WTC11 (cell line): ENCODE measurements at regions not wholly inside any gene's neighbourhood (a gene's known extent, or its start where the extent isn't known, plus 50 kb on each side); places are given as distances from the start of the nearest gene placed in this dataset.

ENCODE experiments used
- ATAC-seq: fragments of 200-7000 bp; cut with Tn5 transposase; 2 replicates; pipeline ENCODE4 v1.10.0; 2021; ENCODE audit warnings: mild to moderate bottlenecking, moderate library complexity
- CTCF ChIA-PET: fragments of 300-600 bp; sonication (Branson Sonifier 250); formaldehyde crosslinking; loops from one replicate; lab custom pipeline; 2021; ENCODE audit warnings: antibody characterized with exemption; lab: Charles Lee
- POLR2A ChIA-PET: fragments of 350-600 bp; sonication (Branson Sonifier 250); formaldehyde crosslinking; loops from one replicate; lab custom pipeline; 2021; ENCODE audit warnings: antibody characterized with exemption; lab: Charles Lee
- DNase-seq: peaks from one replicate; pipeline ENCODE4 v3.0.0; 2021; ENCODE audit warnings: low spot score
- H3K27ac Mint-ChIP-seq: 2 replicates; pipeline ENCODE4 v1.8.0; 2021; ENCODE audit warnings: mixed read lengths
- H3K27me3 Mint-ChIP-seq: 2 replicates; pipeline ENCODE4 v1.8.0; 2021; ENCODE audit warnings: low read depth, mild to moderate bottlenecking, moderate library complexity, mixed read lengths
- H3K36me3 Mint-ChIP-seq: 2 replicates; pipeline ENCODE4 v1.8.0; 2021; ENCODE audit warnings: mixed read lengths
- H3K4me1 Mint-ChIP-seq: 2 replicates; pipeline ENCODE4 v1.8.0; 2022; ENCODE audit warnings: mixed read lengths
- H3K4me3 Mint-ChIP-seq: 2 replicates; pipeline ENCODE4 v1.8.0; 2021; ENCODE audit warnings: mild to moderate bottlenecking, moderate library complexity, mixed read lengths
- H3K9me3 Mint-ChIP-seq: 2 replicates; pipeline ENCODE4 v1.8.0; 2021; ENCODE audit warnings: mixed read lengths
- CDX4 ChIP-seq: fragments of 250-450 bp; sonication (Bioruptor Pico); IDR thresholded peaks from 2 replicates; pipeline ENCODE4 v1.9.0; 2021; ENCODE audit warnings: moderate library complexity, mild to moderate bottlenecking, inconsistent platforms, borderline replicate concordance
- NFATC4 ChIP-seq: fragments of 250-450 bp; sonication (Bioruptor Pico); IDR thresholded peaks from 2 replicates; pipeline ENCODE4 v1.9.0; 2021; ENCODE audit warnings: mild to moderate bottlenecking
- OVOL2 ChIP-seq: fragments of 250-450 bp; sonication (Bioruptor Pico); IDR thresholded peaks from 2 replicates; pipeline ENCODE4 v1.9.0; 2021; ENCODE audit warnings: mild to moderate bottlenecking, borderline replicate concordance
- SOX15 ChIP-seq: fragments of 250-450 bp; sonication (Bioruptor Pico); IDR thresholded peaks from 2 replicates; pipeline ENCODE4 v1.9.0; 2021; ENCODE audit warnings: mild to moderate bottlenecking
- TEAD1 ChIP-seq: sonication (generic); formaldehyde crosslinking; IDR thresholded peaks from 2 replicates; pipeline ENCODE4 v1.8.0; 2022; ENCODE audit warnings: mild to moderate bottlenecking, missing genetic modification reagents
- ZNF232 ChIP-seq: sonication (generic); formaldehyde crosslinking; IDR thresholded peaks from 2 replicates; pipeline ENCODE4 v1.8.0; 2022; ENCODE audit warnings: mild to moderate bottlenecking, missing genetic modification reagents
- TF ChIP-seq, protein P1 (sequence below): fragments of 250-450 bp; sonication (Bioruptor Pico); IDR thresholded peaks from 2 replicates; pipeline ENCODE4 v2.1.2; 2022; ENCODE audit warnings: mild to moderate bottlenecking, moderate library complexity
- TF ChIP-seq, protein P2 (sequence below): fragments of 250-450 bp; sonication (Bioruptor Pico); IDR thresholded peaks from 2 replicates; pipeline ENCODE4 v1.9.0; 2021; ENCODE audit warnings: mild to moderate bottlenecking, borderline replicate concordance
- TF ChIP-seq, protein P3 (sequence below): sonication (generic); formaldehyde crosslinking; IDR thresholded peaks from 2 replicates; pipeline ENCODE4 v1.8.1; 2023; ENCODE audit warnings: mild to moderate bottlenecking, missing genetic modification reagents
- TF ChIP-seq, protein P4 (sequence below): sonication (generic); formaldehyde crosslinking; IDR thresholded peaks from 2 replicates; pipeline ENCODE4 v1.8.1; 2023; ENCODE audit warnings: mild to moderate bottlenecking, missing genetic modification reagents
- TF ChIP-seq, protein P5 (sequence below): fragments of 250-450 bp; sonication (Bioruptor Pico); IDR thresholded peaks from 2 replicates; pipeline ENCODE4 v1.9.0; 2021; ENCODE audit warnings: mild to moderate bottlenecking

DNA sequence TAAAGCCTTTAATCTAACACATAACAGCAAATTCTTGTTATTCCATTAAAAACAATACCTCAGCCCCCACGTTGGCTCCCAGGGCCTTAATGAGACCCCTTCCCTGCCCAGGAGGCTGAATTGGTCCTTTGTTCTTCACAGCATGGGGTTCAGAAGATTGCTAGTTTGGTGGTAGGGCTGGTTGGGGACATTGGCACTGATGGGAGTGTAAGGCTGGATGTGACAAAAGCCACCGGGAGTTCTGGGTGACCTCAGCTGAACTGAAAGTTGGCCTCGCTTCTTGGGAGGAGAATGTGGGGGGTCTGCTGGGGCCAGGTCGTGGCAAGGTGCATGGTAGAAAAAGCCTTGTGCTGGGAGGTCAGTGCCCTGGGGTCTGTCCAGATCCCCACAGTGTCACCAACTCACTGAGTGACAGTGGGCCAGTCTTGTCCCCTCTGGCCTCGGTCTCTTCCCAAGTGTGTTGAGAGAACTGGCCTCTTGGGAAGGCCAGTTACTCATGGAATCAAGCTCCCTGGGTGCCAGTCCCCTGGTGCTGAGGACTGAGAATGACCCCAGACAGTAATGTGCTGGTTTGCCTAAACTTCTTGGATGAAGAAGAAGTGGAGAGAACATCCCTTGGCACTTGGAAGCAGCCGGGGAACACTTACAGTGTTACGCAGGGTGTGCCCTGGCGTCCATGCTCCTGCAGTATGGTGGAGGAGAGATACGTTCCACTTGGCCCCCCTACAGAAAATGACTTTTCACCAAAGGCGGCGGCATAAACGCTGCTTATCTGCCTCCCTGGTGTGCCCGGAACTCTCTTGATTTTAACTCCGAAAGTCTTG lies 283.7 kb upstream of the RTL1 start:
- ATAC-seq (no peak), DNase-seq (no peak)
- CTCF ChIA-PET = no interaction called here
- Mint-ChIP-seq H3K36me3 (no peaks in the 10 kb centered on the region), H3K9me3 (peaks cover 4% of the 10 kb centered on the region; the same call in 1 of the 2 replicates), H3K27ac (no peak overlapping the region), H3K4me3 (no peak overlapping the region), H3K4me1 (no peaks in the 10 kb centered on the region), H3K27me3 (peaks cover 2% of the 10 kb centered on the region; the same call in 1 of the 2 replicates)
- POLR2A ChIA-PET = no interaction called here
- TF ChIP-seq NFATC4 (no peak), ZNF232 (CRISPR knock-in tag) (no peak), SOX15 (CRISPR knock-in tag) (no peak), CDX4 (no peak), TEAD1 (no peak), OVOL2 (CRISPR knock-in tag) (no peak)
- TF ChIP-seq, protein P1, sequence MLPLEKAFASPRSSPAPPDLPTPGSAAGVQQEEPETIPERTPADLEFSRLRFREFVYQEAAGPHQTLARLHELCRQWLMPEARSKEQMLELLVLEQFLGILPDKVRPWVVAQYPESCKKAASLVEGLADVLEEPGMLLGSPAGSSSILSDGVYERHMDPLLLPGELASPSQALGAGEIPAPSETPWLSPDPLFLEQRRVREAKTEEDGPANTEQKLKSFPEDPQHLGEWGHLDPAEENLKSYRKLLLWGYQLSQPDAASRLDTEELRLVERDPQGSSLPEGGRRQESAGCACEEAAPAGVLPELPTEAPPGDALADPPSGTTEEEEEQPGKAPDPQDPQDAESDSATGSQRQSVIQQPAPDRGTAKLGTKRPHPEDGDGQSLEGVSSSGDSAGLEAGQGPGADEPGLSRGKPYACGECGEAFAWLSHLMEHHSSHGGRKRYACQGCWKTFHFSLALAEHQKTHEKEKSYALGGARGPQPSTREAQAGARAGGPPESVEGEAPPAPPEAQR = no peak
- TF ChIP-seq, protein P2, sequence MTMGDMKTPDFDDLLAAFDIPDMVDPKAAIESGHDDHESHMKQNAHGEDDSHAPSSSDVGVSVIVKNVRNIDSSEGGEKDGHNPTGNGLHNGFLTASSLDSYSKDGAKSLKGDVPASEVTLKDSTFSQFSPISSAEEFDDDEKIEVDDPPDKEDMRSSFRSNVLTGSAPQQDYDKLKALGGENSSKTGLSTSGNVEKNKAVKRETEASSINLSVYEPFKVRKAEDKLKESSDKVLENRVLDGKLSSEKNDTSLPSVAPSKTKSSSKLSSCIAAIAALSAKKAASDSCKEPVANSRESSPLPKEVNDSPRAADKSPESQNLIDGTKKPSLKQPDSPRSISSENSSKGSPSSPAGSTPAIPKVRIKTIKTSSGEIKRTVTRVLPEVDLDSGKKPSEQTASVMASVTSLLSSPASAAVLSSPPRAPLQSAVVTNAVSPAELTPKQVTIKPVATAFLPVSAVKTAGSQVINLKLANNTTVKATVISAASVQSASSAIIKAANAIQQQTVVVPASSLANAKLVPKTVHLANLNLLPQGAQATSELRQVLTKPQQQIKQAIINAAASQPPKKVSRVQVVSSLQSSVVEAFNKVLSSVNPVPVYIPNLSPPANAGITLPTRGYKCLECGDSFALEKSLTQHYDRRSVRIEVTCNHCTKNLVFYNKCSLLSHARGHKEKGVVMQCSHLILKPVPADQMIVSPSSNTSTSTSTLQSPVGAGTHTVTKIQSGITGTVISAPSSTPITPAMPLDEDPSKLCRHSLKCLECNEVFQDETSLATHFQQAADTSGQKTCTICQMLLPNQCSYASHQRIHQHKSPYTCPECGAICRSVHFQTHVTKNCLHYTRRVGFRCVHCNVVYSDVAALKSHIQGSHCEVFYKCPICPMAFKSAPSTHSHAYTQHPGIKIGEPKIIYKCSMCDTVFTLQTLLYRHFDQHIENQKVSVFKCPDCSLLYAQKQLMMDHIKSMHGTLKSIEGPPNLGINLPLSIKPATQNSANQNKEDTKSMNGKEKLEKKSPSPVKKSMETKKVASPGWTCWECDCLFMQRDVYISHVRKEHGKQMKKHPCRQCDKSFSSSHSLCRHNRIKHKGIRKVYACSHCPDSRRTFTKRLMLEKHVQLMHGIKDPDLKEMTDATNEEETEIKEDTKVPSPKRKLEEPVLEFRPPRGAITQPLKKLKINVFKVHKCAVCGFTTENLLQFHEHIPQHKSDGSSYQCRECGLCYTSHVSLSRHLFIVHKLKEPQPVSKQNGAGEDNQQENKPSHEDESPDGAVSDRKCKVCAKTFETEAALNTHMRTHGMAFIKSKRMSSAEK = no peak
- TF ChIP-seq, protein P3, sequence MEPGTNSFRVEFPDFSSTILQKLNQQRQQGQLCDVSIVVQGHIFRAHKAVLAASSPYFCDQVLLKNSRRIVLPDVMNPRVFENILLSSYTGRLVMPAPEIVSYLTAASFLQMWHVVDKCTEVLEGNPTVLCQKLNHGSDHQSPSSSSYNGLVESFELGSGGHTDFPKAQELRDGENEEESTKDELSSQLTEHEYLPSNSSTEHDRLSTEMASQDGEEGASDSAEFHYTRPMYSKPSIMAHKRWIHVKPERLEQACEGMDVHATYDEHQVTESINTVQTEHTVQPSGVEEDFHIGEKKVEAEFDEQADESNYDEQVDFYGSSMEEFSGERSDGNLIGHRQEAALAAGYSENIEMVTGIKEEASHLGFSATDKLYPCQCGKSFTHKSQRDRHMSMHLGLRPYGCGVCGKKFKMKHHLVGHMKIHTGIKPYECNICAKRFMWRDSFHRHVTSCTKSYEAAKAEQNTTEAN (CRISPR knock-in tag) = no peak
- TF ChIP-seq, protein P4, sequence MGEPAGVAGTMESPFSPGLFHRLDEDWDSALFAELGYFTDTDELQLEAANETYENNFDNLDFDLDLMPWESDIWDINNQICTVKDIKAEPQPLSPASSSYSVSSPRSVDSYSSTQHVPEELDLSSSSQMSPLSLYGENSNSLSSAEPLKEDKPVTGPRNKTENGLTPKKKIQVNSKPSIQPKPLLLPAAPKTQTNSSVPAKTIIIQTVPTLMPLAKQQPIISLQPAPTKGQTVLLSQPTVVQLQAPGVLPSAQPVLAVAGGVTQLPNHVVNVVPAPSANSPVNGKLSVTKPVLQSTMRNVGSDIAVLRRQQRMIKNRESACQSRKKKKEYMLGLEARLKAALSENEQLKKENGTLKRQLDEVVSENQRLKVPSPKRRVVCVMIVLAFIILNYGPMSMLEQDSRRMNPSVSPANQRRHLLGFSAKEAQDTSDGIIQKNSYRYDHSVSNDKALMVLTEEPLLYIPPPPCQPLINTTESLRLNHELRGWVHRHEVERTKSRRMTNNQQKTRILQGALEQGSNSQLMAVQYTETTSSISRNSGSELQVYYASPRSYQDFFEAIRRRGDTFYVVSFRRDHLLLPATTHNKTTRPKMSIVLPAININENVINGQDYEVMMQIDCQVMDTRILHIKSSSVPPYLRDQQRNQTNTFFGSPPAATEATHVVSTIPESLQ (CRISPR knock-in tag) = no peak
- TF ChIP-seq, protein P5, sequence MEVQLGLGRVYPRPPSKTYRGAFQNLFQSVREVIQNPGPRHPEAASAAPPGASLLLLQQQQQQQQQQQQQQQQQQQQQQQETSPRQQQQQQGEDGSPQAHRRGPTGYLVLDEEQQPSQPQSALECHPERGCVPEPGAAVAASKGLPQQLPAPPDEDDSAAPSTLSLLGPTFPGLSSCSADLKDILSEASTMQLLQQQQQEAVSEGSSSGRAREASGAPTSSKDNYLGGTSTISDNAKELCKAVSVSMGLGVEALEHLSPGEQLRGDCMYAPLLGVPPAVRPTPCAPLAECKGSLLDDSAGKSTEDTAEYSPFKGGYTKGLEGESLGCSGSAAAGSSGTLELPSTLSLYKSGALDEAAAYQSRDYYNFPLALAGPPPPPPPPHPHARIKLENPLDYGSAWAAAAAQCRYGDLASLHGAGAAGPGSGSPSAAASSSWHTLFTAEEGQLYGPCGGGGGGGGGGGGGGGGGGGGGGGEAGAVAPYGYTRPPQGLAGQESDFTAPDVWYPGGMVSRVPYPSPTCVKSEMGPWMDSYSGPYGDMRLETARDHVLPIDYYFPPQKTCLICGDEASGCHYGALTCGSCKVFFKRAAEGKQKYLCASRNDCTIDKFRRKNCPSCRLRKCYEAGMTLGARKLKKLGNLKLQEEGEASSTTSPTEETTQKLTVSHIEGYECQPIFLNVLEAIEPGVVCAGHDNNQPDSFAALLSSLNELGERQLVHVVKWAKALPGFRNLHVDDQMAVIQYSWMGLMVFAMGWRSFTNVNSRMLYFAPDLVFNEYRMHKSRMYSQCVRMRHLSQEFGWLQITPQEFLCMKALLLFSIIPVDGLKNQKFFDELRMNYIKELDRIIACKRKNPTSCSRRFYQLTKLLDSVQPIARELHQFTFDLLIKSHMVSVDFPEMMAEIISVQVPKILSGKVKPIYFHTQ = no peak
